ENCODE measurements at regions not wholly inside any gene's neighbourhood (a gene's known extent, or its start where the extent isn't known, plus 50 kb on each side); places are given as distances from the start of the nearest gene placed in this dataset.

GRCh38 chr6:139473231-139473701 is 98.8 kb upstream of the CITED2 start:
- TF ChIP-seq CTCF (IDR thresholded peaks at IDR 0.05) (no peak), ZFX (IDR thresholded peaks at IDR 0.05; ENCODE audit: borderline replicate concordance) (no peak)
- H3K27ac ChIP-seq: no peak overlapping the region

GRCh38 chr6:139472351-139473015 is 98.0 kb upstream of the CITED2 start:
- TF ChIP-seq CTCF (IDR thresholded peaks at IDR 0.05) (no peak), ZFX (IDR thresholded peaks at IDR 0.05; ENCODE audit: borderline replicate concordance) (no peak)
- no peak overlapping the region for H3K27ac ChIP-seq

- TF ChIP-seq ZFX (IDR thresholded peaks at IDR 0.05; ENCODE audit: borderline replicate concordance) (no peak), CTCF (IDR thresholded peaks at IDR 0.05) (no peak)
These were observed 96.5 kb upstream of the CITED2 start for GRCh38 chr6:139470997-139471396.

GRCh38 chr6:139468178-139468819 is 93.9 kb upstream of the CITED2 start:
- H3K27ac ChIP-seq: no peak overlapping the region
- TF ChIP-seq ZFX (IDR thresholded peaks at IDR 0.05; ENCODE audit: borderline replicate concordance) (no peak), CTCF (IDR thresholded peaks at IDR 0.05) (no peak)

More at GRCh38 chr6:139470997-139471396, 96.5 kb upstream of the CITED2 start:
- H3K27ac ChIP-seq: no peak overlapping the region

- TF ChIP-seq CTCF (IDR thresholded peaks at IDR 0.05) (no peak), ZFX (IDR thresholded peaks at IDR 0.05; ENCODE audit: borderline replicate concordance) (no peak)
- no peak overlapping the region for H3K27ac ChIP-seq
These were observed 83.0 kb upstream of the CITED2 start for GRCh38 chr6:139457476-139457875.

GRCh38 chr6:139452148-139452876 is 77.9 kb upstream of the CITED2 start:
- TF ChIP-seq ZFX (IDR thresholded peaks at IDR 0.05; ENCODE audit: borderline replicate concordance) (no peak), CTCF (IDR thresholded peaks at IDR 0.05) (no peak)
- no peak overlapping the region for H3K27ac ChIP-seq
